NCI-H748 (cell line): ENCODE measurements at regions not wholly inside any gene's neighbourhood (a gene's known extent, or its start where the extent isn't known, plus 50 kb on each side); places are given as distances from the start of the nearest gene placed in this dataset.
A peak's percentile ranks its signal among the peaks of the same experiment; 100 is the strongest.
"Not testable (repeated sequence)": the region's sequence is repeated elsewhere in the genome, so short reads cannot be mapped to it uniquely, and the experiment has no call there.

Experiments used
- DNase-seq: peaks from one replicate; lab custom pipeline; 2025; ENCODE audit not compliant: unreplicated experiment; lab: John Stamatoyannopoulos, UW

GRCh38 chr4:118494437-118494836, 141.6 kb upstream of the PRSS12 start:
- not testable (repeated sequence) for DNase-seq

GRCh38 chr4:118502967-118503366, 150.2 kb upstream of the PRSS12 start:
- DNase-seq, result not testable (repeated sequence)

GRCh38 chr4:118504927-118505326, 152.1 kb upstream of the PRSS12 start:
- not testable (repeated sequence) for DNase-seq

DNA sequence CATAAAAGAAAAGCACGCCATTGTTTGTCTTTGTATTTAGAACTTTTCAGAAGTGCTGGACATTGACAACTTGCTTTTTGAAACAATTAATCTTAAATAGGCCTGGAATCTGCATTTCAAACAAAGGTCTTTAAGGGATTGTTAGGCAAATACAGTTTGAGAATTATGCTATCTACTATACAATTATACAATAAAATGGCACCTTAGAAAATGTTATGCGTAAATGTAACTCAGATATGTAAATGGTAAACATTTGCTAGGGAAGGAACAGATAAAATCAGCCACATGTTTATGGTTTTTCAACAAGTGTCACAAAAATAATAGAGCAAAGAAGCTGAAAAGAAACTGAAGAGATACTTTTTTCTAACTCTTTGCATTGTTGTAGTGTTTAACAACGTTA, 152.7 kb upstream of the PRSS12 start:
- DNase-seq, result not testable (repeated sequence)

DNA sequence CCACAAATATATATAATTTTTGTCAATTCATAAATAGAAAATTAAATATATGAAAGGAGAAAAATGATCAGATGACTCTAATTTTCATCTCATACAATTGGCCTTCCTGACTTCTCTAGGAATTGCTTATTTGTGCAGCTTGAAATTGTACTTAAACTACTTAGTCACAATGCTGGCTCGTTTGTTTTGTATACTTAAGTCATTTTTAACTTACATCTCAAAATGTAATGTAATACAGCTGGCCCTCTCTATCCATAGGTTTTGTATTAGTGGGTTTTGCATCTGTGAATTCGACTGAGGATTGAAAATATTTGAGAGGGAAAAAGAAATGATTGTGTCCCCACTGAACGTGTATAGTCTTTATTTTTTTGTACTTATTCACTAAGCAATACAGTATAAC, 160.1 kb upstream of the PRSS12 start:
- not testable (repeated sequence) for DNase-seq

DNA sequence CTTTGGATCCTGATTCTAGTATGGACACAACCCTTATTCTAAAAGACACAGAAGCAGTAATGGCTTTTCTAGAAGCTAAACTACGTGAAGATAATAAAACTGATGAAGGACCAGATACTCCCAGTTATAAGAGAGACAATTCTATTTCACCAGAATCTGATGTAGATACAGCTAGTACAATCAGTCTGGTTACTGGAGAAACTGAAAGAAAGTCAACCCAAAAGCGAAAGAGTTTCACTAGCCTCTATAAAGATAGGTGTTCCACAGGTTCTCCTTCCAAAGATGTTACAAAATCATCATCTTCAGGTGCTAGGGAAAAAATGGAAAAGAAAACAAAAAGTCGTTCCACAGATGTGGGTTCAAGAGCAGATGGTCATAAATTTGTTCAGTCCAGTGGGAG, 161.5 kb upstream of the PRSS12 start:
- not testable (repeated sequence) for DNase-seq

DNA sequence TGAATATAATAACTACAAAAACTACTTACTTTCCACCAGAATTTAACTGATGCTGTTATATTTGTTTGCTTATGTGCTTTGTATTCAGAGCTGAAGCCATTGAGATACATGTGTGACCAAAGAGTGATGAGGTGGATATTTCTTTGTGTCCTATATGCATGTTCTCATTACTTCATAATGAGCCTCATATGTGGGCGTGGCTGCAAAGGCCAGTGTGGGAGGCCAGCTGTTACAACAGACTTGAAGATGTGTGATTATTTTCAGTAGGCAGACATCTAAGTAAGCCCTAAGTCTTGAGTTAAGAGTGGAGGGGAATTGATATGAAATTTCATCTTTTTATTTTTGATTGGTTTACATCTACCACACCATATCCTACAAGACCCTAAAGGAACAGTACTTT, 163.3 kb upstream of the PRSS12 start:
- peak; percentile 20 for DNase-seq

GRCh38 chr4:118530107-118530506, 155.1 kb upstream of the METTL14 start:
- DNase-seq, result not testable (repeated sequence)

- not testable (repeated sequence) for DNase-seq
Measured at GRCh38 chr4:118531947-118532346, 153.2 kb upstream of the METTL14 start.

DNA sequence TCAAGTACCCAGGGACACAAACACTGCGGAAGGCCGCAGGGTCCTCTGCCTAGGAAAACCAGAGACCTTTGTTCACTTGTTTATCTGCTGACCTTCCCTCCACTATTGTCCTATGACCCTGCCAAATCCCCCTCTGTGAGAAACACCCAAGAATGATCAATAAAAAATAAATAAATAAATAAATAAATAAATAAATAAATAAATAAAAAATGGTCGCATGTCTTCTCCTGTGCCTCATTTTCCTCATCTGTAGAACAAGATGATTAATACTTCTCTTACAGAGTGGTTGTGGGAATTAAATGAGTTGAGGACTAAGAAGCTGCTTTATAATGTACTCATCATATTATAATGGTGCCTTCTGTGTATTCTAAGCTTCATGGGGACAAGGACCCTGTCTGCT, 149.4 kb upstream of the METTL14 start:
- DNase-seq, result not testable (repeated sequence)

DNA sequence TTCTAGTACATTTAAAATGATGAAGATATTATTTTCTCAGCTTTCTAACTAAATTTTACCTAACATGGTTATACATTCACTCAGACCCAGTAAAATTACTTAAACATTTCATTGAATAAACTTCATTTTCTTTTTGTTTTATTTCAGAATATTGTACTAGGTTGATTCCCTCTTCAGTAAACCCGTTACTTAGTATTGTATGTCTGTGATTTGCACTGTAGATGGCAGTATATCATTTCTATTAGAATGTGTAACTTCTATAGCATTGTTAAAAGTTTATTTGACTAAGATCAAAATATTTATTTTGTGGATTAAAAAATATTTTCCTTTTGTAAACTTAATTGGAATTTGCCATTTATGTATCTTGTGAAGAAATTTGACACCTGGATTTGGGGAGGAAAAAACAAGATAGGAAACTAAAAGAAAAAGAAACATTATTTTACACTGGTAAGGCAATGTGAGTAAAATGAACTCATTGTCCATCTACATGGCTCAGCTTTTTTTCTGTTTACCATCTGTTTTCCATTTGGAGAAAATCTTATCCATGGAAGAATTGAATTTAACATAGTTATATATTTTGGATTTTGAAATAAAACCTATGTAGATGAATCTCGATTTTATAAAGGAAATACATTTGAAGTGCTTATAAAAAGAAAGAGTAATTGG, 145.6 kb upstream of the METTL14 start:
- peak; percentile 11 for DNase-seq

GRCh38 chr4:118556576-118556975, 128.6 kb upstream of the METTL14 start:
- DNase-seq, result not testable (repeated sequence)

DNA sequence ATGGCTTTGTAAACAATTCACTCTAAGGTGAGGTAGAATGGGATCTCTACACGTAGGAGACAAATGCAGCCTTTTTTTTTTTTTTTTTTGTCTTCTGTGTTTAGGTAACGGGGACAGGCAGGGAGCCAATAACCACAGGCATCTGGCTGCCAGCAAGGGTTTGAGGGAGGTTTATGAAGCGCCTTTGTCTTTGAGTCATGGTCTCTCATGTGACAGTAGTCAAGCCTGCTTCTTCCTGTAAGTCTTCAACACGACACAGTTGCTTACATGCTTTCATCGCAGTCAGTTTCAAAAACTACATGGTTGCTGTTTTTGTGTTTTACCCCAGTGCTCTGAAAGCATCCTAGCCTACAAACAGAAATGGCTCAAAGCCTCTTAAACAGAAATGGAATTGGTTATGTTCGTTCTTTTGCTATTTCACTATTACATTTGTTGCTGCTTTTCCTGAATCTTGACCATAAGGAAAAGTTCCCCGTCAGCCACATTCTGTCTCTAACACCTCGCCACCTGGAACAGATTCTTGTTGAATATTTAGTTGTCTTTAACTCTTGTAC, 127.8 kb upstream of the METTL14 start:
- DNase-seq, result peak; percentile 56

- not testable (repeated sequence) for DNase-seq
Measured at GRCh38 chr4:118558188-118558587, 127.0 kb upstream of the METTL14 start.

DNA sequence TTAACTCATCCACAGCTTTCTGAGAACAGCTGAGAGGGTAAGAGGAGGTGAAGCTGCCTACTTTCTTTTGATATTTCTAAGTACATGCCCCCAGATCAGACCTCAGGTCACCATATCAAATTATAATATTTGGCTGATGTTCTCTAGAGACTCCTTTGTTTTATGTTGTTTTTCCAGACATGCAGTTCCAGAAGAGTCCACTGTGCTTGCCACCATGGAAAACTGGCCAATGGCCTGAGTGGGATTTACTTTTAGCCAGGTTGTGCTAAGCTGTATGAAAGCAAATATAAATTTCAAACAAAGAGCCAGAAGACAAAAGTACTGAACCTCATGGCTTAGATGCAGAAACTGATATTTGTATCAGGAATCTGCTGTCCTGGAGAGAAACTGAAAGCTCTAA, 123.6 kb upstream of the METTL14 start:
- DNase-seq, result not testable (repeated sequence)

DNA sequence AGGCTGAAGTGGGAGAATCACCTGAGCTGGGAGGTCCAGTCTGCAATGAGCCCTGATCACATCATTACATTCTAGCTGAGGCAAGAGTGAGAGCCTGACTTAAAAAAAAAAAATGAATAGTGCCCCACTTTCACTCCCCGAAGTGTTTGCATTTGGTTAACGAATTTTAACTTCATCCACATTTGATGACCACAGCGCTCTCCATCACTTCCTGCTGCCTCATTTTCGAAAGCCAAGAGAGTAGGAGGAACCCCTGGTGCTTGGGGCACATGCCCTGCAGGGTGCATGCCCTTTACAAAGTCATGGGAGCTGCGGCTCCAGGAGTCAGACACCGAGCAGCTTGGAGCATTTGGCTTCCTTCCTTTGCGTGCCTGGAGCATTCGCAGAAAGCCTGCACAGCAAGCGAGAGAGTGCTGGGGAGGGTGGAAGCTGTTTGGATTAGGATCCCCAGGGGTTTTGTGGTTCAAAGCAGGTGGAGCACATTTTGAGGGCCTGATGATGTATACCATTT, 119.1 kb upstream of the METTL14 start:
- peak; percentile 78 for DNase-seq

GRCh38 chr4:118572991-118573390, 112.2 kb upstream of the METTL14 start:
- DNase-seq, result not testable (repeated sequence)

DNA sequence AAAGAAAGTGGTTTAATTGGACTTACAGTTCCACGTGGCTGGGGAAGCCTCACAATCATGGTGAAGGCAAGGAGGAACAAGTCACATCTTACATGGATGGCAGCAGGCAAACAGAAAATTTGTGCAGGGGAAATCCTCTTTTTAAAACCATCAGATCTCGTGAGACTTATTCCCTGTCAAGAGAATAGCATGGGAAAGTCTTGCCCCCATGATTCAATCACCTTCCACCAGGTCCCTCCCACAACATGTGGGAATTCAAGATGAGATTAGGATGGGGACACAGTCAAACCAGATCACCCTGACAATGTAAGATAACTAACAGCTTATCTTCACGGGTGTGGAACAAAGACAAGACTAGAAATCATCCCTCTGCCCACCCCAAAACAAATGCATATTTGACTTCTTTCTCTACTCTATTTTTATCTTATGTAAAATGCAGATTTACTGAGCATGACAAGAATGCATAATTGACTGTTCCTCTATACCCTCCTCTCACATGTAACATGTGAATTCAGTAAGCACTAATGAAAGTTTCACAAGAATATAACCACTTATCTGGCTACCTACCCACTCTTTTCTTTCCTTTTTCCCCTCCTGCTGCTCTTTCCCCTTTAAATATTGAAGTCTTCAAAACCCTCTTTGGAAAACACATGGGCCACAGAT, 110.8 kb upstream of the METTL14 start:
- not testable (repeated sequence) for DNase-seq

DNA sequence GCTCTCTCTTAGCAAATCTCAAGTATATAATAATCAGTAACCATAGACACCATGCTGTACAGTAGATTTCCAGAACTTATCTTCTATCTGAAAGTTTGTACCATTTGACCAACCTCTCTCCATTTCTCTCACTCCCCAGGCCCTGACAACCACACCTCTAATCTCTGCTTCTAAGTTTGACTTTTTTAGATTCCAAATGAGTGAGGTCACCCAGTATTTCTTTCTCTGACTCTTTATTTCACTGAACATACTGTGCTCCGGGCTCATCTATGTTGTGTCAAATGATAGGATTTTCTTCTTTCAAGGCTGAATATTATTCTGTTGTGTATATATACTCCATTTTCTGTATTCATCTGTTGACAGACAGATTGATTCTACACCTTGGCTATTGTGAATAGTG, 110.1 kb upstream of the METTL14 start:
- not testable (repeated sequence) for DNase-seq

GRCh38 chr4:118575726-118576125, 109.5 kb upstream of the METTL14 start:
- DNase-seq, result not testable (repeated sequence)

DNA sequence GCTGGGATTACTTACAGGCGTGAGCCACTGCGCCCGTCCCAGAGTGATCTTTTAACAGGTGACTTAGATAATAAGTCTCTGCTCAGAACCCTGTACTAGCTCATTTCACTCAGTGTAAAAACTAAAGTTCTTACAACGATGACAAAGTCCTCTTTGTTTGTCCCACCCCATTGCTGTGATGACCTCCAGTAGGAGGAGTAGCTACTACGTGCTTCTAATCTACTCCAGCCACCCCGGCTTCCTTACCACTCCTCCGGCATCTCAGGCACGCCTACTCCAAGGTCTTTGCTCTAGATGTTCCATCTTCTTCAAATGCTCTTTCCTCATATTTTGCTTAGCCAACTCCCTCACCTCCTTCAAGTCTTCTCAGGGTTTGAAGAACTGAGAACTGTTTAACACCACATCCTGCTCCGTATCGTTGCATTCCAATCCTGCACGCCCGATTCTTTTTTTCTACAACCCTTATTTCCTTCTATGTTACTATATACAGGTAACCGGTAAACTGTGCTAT, 108.4 kb upstream of the METTL14 start:
- not testable (repeated sequence) for DNase-seq

DNA sequence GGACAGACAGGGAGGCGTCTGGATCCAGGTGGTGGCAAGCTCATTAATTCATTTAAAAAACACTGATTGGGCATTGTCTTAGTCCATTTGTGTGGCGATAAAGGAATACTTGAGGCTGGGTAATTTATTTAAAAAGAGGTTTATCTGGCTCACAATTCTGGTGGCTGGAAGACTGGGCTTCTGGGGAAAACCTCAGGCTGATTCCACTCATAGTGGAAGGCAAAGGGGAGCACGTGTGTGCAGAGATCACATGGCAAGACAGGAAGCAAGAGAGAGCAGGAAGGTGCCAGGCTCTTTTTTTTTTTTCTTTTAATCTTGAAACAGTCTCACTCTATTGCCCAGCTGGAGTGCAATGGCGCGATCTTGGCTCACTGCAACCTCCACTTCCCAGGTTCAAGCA, 100.2 kb upstream of the METTL14 start:
- DNase-seq, result no peak
